Astrocyte of the spinal cord (primary cell): ENCODE measurements at regions not wholly inside any gene's neighbourhood (a gene's known extent, or its start where the extent isn't known, plus 50 kb on each side); places are given as distances from the start of the nearest gene placed in this dataset.

Source experiments
- DNase-seq: peaks from one replicate; pipeline ENCODE4 v3.0.0; 2011; ENCODE audit warnings: low read depth, low spot score
- H3K4me3 ChIP-seq: 2 replicates; pipeline ENCODE4 v1.5.1; 2011; ENCODE audit warnings: low read depth, mild to moderate bottlenecking, low read length, moderate library complexity
- in situ Hi-C: cut with HindIII; loops from 2 replicates; pipeline ENCODE4 v1.10.0; 2017; ENCODE audit warnings: low sequenced_read_pairs
- TF ChIP-seq, protein P1 (sequence below): IDR thresholded peaks from 2 replicates; pipeline ENCODE4 v1.5.1; 2012; ENCODE audit warnings: low read depth, mild to moderate bottlenecking, low read length, inconsistent platforms

DNA sequence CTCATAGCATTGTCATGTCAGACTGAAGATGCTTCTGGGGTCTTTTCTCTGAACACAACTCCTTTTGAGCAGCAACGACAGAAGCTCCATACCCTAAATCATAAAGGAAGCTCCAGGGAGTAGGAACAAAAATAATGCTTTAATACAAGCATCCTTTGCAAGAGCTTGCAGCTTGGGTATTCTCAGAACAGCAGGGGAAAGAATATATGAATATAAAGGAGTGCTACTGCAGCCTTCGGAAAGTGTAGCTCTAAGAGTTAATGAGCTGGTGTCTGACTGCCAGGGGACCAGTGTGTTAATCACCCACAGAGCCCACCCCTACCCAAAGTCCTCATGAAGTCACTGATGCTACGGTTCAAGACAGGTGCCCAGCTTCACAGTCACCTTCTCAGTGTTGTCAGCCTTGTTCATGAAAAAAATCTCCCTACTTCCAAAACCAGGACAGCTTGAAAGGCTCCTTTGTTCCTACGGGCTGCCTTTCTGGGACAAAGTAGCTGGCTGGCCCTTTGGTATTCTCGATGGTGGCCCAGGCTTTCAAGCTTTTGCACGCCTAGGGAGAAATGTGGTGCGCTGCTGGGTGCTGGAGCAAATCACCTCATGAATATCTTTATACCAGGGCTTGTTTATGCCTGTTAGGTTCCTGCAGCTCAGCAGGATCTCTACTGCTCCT lies 259.7 kb downstream of the CMPK2 start:
- H3K4me3 ChIP-seq, result no peak overlapping the region
- no peak for DNase-seq
- in situ Hi-C loops, result no loop called here
- TF ChIP-seq, protein P1, sequence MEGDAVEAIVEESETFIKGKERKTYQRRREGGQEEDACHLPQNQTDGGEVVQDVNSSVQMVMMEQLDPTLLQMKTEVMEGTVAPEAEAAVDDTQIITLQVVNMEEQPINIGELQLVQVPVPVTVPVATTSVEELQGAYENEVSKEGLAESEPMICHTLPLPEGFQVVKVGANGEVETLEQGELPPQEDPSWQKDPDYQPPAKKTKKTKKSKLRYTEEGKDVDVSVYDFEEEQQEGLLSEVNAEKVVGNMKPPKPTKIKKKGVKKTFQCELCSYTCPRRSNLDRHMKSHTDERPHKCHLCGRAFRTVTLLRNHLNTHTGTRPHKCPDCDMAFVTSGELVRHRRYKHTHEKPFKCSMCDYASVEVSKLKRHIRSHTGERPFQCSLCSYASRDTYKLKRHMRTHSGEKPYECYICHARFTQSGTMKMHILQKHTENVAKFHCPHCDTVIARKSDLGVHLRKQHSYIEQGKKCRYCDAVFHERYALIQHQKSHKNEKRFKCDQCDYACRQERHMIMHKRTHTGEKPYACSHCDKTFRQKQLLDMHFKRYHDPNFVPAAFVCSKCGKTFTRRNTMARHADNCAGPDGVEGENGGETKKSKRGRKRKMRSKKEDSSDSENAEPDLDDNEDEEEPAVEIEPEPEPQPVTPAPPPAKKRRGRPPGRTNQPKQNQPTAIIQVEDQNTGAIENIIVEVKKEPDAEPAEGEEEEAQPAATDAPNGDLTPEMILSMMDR, result no peak

- TF ChIP-seq, protein P1, result no peak
- H3K4me3 ChIP-seq, result no peak overlapping the region
These were observed 247.9 kb downstream of the CMPK2 start for GRCh38 chr2:6617794-6618193.

GRCh38 chr2:6618201-6618600 lies 247.5 kb downstream of the CMPK2 start:
- in situ Hi-C loops, result no loop called here

More at GRCh38 chr2:6617794-6618193, 247.9 kb downstream of the CMPK2 start:
- DNase-seq, result no peak
- in situ Hi-C loops, result no loop called here

DNA sequence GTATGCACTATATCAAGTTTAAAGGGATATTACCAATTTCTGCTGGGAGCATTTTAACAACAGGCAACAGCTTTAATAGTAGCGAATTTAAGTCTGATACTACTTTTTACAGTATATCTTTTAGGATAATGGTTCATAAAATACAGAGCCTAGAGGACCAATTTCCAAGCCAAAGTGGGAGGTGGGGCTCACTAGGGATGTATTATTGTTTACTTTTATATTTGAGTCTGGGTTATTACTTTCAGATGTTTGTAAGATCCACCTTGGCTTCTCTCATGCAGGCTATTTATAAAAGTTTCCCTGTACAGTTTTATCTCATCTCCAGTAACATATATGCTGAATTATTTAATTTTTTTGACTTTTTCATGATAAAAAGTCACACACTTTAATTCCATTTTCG lies 242.0 kb downstream of the CMPK2 start:
- TF ChIP-seq, protein P1, result no peak
- no peak overlapping the region for H3K4me3 ChIP-seq
- DNase-seq, result no peak
- in situ Hi-C loops, result no loop called here

More at GRCh38 chr2:6618201-6618600, 247.5 kb downstream of the CMPK2 start:
- TF ChIP-seq, protein P1, result no peak
- DNase-seq, result no peak
- no peak overlapping the region for H3K4me3 ChIP-seq

GRCh38 chr2:6626401-6627012 lies 239.2 kb downstream of the CMPK2 start:
- no peak overlapping the region for H3K4me3 ChIP-seq
- TF ChIP-seq, protein P1, result no peak
- in situ Hi-C loops, result no loop called here
- DNase-seq, result peak; percentile 3

- DNase-seq, result peak; percentile 4
- TF ChIP-seq, protein P1, result no peak
- in situ Hi-C loops, result no loop called here
- no peak overlapping the region for H3K4me3 ChIP-seq
These were observed 238.4 kb downstream of the CMPK2 start for GRCh38 chr2:6627316-6627715.
